K562 (cell line): ENCODE measurements at regions not wholly inside any gene's neighbourhood (a gene's known extent, or its start where the extent isn't known, plus 50 kb on each side); places are given as distances from the start of the nearest gene placed in this dataset.

ENCODE experiments used
- ATAC-seq: fragments of 200-7000 bp; cut with Tn5 transposase; 3 replicates; pipeline ENCODE4 v1.9.1; 2020; ENCODE audit warnings: moderate library complexity
- BruUV-seq: library from RNA; stranded (reverse); fragments of 400-500 nt; replicated peaks from 2 replicates; lab custom pipeline; 2021; lab: Mats Ljungman, UMichigan
- CTCF ChIA-PET: fragments of 300-600 bp; formaldehyde crosslinking; extraction: SDS; loops from one replicate; lab custom pipeline; 2021; ENCODE audit warnings: low intra/inter-chr PET ratio; lab: Yijun Ruan, JAX
- POLR2A ChIA-PET: fragments of 300-600, 350-650 bp; sonication (Branson Sonifier 250); formaldehyde crosslinking; extraction: SDS; loops from one replicate; lab custom pipeline; 2021; ENCODE audit warnings: antibody characterized with exemption, inconsistent platforms; lab: Yijun Ruan, JAX
- DNase-seq, 4 experiments: peaks; one replicate each; pipeline versions ENCODE4 v3.0.0 to v3.0.0-alpha.2; 2011 to 2018; ENCODE audit warnings: low spot score in 3 of 4, mixed read lengths in 3 of 4; ENCODE audit errors: extremely low read depth in 1 of 4
- FAIRE-seq: peaks from 2 replicates; lab custom pipeline; 2011; peaks lifted over from hg19 to GRCh38; lab: Jason Lieb, UNC
- H2AFZ ChIP-seq: 2 replicates; pipeline ENCODE4 v1.6.0; 2011; ENCODE audit warnings: low read depth, low read length, control low read depth, inconsistent platforms
- H3K27ac ChIP-seq: fragments of 200-600 bp; 3 replicates; pipeline ENCODE4 v1.8.0; 2011; ENCODE audit warnings: low read depth, mild to moderate bottlenecking, control low read depth, inconsistent platforms, low read length, moderate library complexity, mixed read lengths; ENCODE audit errors: extremely low read depth
- H3K27me3 ChIP-seq, 2 experiments: fragments of 300-600 bp in 1 of 2; 2 replicates in 1 of 2; 3 replicates in 1 of 2; pipeline versions ENCODE4 v1.6.0 to v1.8.0; 2011; ENCODE audit warnings: inconsistent platforms in 2 of 2, low read length in 2 of 2, mild to moderate bottlenecking in 1 of 2, mixed read lengths in 1 of 2, moderate library complexity in 1 of 2; ENCODE audit not compliant: control insufficient read depth in 2 of 2, insufficient read depth in 2 of 2
- H3K36me3 ChIP-seq: fragments of 300-600 bp; 3 replicates; pipeline ENCODE4 v1.8.0; 2011; ENCODE audit warnings: mild to moderate bottlenecking, low read length, inconsistent platforms; ENCODE audit not compliant: control insufficient read depth, insufficient read depth
- H3K4me1 ChIP-seq, 2 experiments: fragments of 200-600 bp in 1 of 2; replicated peaks in 1 of 2; 2 replicates in 1 of 2; 3 replicates in 1 of 2; pipeline versions ENCODE4 v1.5.1 to v1.8.0; 2011; ENCODE audit warnings: inconsistent platforms in 2 of 2, low read length in 2 of 2, mild to moderate bottlenecking in 1 of 2, mixed read lengths in 1 of 2, moderate library complexity in 1 of 2; ENCODE audit not compliant: control insufficient read depth in 2 of 2, insufficient read depth in 2 of 2
- H3K4me2 ChIP-seq: 2 replicates; pipeline ENCODE4 v1.6.1; 2011; ENCODE audit warnings: low read length, control low read depth, inconsistent platforms, mixed read lengths; ENCODE audit not compliant: insufficient read depth
- H3K4me3 ChIP-seq: fragments of 200-600 bp; sonication (generic), shearing (Covaris generic); 2 replicates; pipeline ENCODE4 v1.5.1; 2016; ENCODE audit warnings: control low read depth, inconsistent platforms
- H3K79me2 ChIP-seq: fragments of 200-600 bp; 3 replicates; pipeline ENCODE4 v1.8.0; 2011; ENCODE audit warnings: low read length, inconsistent platforms; ENCODE audit not compliant: control insufficient read depth, insufficient read depth
- H3K9ac ChIP-seq, 2 experiments: 2 replicates each; pipeline versions ENCODE4 v1.6.0 to v1.6.1; 2011; ENCODE audit warnings: low read depth in 2 of 2, low read length in 2 of 2, control low read depth in 1 of 2, inconsistent platforms in 1 of 2, mild to moderate bottlenecking in 1 of 2, mixed read lengths in 1 of 2; ENCODE audit not compliant: insufficient read depth in 1 of 2
- H3K9me1 ChIP-seq: one replicate; pipeline ENCODE4 v1.6.0; 2011; ENCODE audit warnings: inconsistent platforms, mild to moderate bottlenecking, low read length, moderate library complexity; ENCODE audit not compliant: control insufficient read depth, insufficient read depth
- H3K9me3 ChIP-seq: replicated peaks from 2 replicates; pipeline ENCODE4 v1.5.1; 2011; ENCODE audit warnings: low read depth, low read length, inconsistent platforms; ENCODE audit not compliant: control insufficient read depth, insufficient read depth
- H4K20me1 ChIP-seq: replicated peaks from 2 replicates; pipeline ENCODE4 v1.6.1; 2011; ENCODE audit warnings: low read length, inconsistent platforms, mixed read lengths; ENCODE audit not compliant: control insufficient read depth, insufficient read depth
- CCAR2 ChIP-seq: fragments of 200-400 bp; formaldehyde crosslinking; IDR thresholded peaks from 2 replicates; pipeline ENCODE4 v1.6.1; 2017; ENCODE audit warnings: mild to moderate bottlenecking, low read depth, low read length
- MEIS2 ChIP-seq: fragments of 450-650 bp; IDR thresholded peaks from 2 replicates; pipeline ENCODE4 v1.6.1; 2014; ENCODE audit warnings: mild to moderate bottlenecking; ENCODE audit not compliant: partially characterized antibody
- POLR2H ChIP-seq: IDR thresholded peaks from 2 replicates; pipeline ENCODE4 v1.6.1; 2016; ENCODE audit warnings: missing genetic modification characterization, low read depth, mild to moderate bottlenecking, control low read depth, missing compliant biosample characterization, moderate library complexity
- ZNF445 ChIP-seq: fragments of 250-450 bp; sonication (Bioruptor Pico); IDR thresholded peaks from 2 replicates; pipeline ENCODE4 v1.4.0; 2020; ENCODE audit warnings: low read depth, mild to moderate bottlenecking, moderate library complexity
- WGBS: fragments of 100-300 bp; shearing (Covaris generic); methylation state at CpG from one replicate; pipeline ENCODE4 v1.1.6; 2016; ENCODE audit warnings: low coverage, mixed read lengths; ENCODE audit not compliant: insufficient coverage; ENCODE audit errors: missing lambda C conversion rate; 5-methylcytosine and 5-hydroxymethylcytosine counted together
- in situ Hi-C: fragments of 300-500 bp; cut with MboI; formaldehyde crosslinking; loops from 4 replicates; pipeline ENCODE4 v1.15.0; 2018; ENCODE audit warnings: inconsistent platforms, mixed read lengths
- intact Hi-C: fragments of 100-400 bp; cut with micrococcal nuclease; formaldehyde crosslinking; loops from 2 replicates; pipeline ENCODE4 v1.14.2; 2022
- TF ChIP-seq, protein P1 (sequence below): fragments of 450-650 bp; formaldehyde crosslinking; conservative IDR thresholded peaks from 2 replicates; pipeline ENCODE4 v1.4.0; 2022; ENCODE audit warnings: mild to moderate bottlenecking, missing genetic modification characterization
- TF ChIP-seq, protein P2 (sequence below): fragments of 450-650 bp; formaldehyde crosslinking; IDR thresholded peaks from 2 replicates; pipeline ENCODE4 v1.4.0; 2022; ENCODE audit warnings: missing genetic modification characterization
- TF ChIP-seq, protein P3 (sequence below): fragments of 450-650 bp; formaldehyde crosslinking; IDR thresholded peaks from 2 replicates; pipeline ENCODE4 v1.4.0; 2022; ENCODE audit warnings: missing genetic modification characterization
- TF ChIP-seq, protein P4 (sequence below): fragments of 250-450 bp; sonication (Bioruptor Pico); IDR thresholded peaks from 2 replicates; pipeline ENCODE4 v1.4.0; 2020; ENCODE audit warnings: borderline replicate concordance
- TF ChIP-seq, protein P5 (sequence below): fragments of 450-650 bp; IDR thresholded peaks from 2 replicates; pipeline ENCODE4 v1.6.1; 2016
- TF ChIP-seq, protein P6 (sequence below): fragments of 450-650 bp; IDR thresholded peaks from 2 replicates; pipeline ENCODE4 v1.6.1; 2014; ENCODE audit warnings: low read depth, mild to moderate bottlenecking, moderate library complexity, borderline replicate concordance

DNA sequence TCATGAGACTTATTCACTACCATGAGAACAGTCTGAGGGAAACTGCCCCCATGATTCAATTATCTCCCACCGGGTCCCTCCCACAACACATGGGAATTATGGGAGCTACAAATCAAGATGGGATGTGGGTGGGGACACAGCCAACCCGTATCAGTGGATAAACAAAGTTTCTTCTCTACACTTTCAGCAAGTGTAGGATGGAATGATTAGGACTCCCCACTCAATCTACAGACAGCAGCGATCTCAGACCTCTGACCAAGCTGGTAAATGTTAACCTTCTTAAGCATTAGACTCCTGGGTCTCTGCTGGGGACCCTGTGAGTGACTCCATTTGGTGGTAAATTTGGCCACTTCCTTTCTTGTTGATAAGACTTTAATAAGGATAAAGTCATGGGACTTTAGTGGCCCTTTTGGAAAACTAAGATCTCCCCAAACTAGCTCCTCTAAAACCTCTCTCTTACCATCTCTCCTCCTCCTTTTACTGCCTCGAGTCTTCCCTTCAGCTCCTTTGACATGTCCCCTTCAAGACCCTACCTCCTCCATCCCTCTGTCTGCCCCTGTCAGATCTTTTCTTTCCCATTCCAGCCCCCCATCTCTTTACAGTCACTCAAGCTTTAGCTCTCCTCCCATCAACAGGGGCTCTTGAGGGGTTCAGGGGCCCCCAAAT lies 71.9 kb downstream of the MYL12B start:
- Histone ChIP-seq H2AFZ (peak overlapping the region; percentile 88), H3K4me3 (peak overlapping the region; percentile 1; the same call in 1 of the 2 replicates), H3K4me1 (no peaks in the 10 kb centered on the region; a peak in 2 of 5 replicates), H3K27me3 (no peaks in the 10 kb centered on the region), H3K9me3 (no peaks in the 10 kb centered on the region), H3K9me1 (no peaks in the 10 kb centered on the region), H4K20me1 (no peaks in the 10 kb centered on the region), H3K36me3 (no peaks in the 10 kb centered on the region), H3K79me2 (no peaks in the 10 kb centered on the region; the same call in 2 of the 3 replicates), H3K9ac (peak overlapping the region in 1 of 2 experiments; percentile 35; a peak in 1 of 4 replicates), H3K27ac (peak overlapping the region; percentile 52; the same call in 2 of the 3 replicates), H3K4me2 (peak overlapping the region; percentile 61)
- intact Hi-C loops: no loop called here
- peak; percentile 63 for ATAC-seq
- no TSS peak for BruUV-seq
- peak; percentile 72 for FAIRE-seq
- WGBS: 14% methylated on average over 4 of the region's 4 CpGs
- DNase-seq: peak in 1 of 4 experiments; percentile 45
- in situ Hi-C loops: no loop called here
- CTCF ChIA-PET: no interaction called here
- POLR2A ChIA-PET: interaction anchor here (0.5 to 1.0 kb wide), 5 partner anchors 11 to 52 kb away, joined by 3 read pairs; no protein-coding TSS in a partner anchor
- TF ChIP-seq, protein P1, sequence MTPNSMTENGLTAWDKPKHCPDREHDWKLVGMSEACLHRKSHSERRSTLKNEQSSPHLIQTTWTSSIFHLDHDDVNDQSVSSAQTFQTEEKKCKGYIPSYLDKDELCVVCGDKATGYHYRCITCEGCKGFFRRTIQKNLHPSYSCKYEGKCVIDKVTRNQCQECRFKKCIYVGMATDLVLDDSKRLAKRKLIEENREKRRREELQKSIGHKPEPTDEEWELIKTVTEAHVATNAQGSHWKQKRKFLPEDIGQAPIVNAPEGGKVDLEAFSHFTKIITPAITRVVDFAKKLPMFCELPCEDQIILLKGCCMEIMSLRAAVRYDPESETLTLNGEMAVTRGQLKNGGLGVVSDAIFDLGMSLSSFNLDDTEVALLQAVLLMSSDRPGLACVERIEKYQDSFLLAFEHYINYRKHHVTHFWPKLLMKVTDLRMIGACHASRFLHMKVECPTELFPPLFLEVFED: 0 out of 2 replicates have a peak, but pooled peaks have one; percentile 54
- TF ChIP-seq CCAR2: no peak
- peak; percentile 61; the same call in 1 of the 2 replicates for TF ChIP-seq ZNF445
- peak; percentile 61; the same call in 1 of the 2 replicates for TF ChIP-seq POLR2H
- peak; percentile 23 for TF ChIP-seq MEIS2
- TF ChIP-seq, protein P2, sequence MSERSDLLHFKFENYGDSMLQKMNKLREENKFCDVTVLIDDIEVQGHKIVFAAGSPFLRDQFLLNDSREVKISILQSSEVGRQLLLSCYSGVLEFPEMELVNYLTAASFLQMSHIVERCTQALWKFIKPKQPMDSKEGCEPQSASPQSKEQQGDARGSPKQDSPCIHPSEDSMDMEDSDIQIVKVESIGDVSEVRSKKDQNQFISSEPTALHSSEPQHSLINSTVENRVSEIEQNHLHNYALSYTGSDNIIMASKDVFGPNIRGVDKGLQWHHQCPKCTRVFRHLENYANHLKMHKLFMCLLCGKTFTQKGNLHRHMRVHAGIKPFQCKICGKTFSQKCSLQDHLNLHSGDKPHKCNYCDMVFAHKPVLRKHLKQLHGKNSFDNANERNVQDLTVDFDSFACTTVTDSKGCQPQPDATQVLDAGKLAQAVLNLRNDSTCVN (CRISPR knock-in tag): 0 out of 2 replicates have a peak, but pooled peaks have one; percentile 14
- TF ChIP-seq, protein P3, sequence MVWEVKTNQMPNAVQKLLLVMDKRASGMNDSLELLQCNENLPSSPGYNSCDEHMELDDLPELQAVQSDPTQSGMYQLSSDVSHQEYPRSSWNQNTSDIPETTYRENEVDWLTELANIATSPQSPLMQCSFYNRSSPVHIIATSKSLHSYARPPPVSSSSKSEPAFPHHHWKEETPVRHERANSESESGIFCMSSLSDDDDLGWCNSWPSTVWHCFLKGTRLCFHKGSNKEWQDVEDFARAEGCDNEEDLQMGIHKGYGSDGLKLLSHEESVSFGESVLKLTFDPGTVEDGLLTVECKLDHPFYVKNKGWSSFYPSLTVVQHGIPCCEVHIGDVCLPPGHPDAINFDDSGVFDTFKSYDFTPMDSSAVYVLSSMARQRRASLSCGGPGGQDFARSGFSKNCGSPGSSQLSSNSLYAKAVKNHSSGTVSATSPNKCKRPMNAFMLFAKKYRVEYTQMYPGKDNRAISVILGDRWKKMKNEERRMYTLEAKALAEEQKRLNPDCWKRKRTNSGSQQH (CRISPR knock-in tag): 0 out of 2 replicates have a peak, but pooled peaks have one; percentile 31
- TF ChIP-seq, protein P4, sequence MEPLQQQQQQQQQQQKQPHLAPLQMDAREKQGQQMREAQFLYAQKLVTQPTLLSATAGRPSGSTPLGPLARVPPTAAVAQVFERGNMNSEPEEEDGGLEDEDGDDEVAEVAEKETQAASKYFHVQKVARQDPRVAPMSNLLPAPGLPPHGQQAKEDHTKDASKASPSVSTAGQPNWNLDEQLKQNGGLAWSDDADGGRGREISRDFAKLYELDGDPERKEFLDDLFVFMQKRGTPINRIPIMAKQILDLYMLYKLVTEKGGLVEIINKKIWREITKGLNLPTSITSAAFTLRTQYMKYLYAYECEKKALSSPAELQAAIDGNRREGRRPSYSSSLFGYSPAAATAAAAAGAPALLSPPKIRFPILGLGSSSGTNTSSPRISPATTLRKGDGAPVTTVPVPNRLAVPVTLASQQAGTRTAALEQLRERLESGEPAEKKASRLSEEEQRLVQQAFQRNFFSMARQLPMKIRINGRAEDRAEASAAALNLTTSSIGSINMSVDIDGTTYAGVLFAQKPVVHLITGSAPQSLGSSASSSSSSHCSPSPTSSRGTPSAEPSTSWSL: no peak
- TF ChIP-seq, protein P5, sequence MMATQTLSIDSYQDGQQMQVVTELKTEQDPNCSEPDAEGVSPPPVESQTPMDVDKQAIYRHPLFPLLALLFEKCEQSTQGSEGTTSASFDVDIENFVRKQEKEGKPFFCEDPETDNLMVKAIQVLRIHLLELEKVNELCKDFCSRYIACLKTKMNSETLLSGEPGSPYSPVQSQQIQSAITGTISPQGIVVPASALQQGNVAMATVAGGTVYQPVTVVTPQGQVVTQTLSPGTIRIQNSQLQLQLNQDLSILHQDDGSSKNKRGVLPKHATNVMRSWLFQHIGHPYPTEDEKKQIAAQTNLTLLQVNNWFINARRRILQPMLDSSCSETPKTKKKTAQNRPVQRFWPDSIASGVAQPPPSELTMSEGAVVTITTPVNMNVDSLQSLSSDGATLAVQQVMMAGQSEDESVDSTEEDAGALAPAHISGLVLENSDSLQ: 0 out of 2 replicates have a peak, but pooled peaks have one; percentile 31
- TF ChIP-seq, protein P6, sequence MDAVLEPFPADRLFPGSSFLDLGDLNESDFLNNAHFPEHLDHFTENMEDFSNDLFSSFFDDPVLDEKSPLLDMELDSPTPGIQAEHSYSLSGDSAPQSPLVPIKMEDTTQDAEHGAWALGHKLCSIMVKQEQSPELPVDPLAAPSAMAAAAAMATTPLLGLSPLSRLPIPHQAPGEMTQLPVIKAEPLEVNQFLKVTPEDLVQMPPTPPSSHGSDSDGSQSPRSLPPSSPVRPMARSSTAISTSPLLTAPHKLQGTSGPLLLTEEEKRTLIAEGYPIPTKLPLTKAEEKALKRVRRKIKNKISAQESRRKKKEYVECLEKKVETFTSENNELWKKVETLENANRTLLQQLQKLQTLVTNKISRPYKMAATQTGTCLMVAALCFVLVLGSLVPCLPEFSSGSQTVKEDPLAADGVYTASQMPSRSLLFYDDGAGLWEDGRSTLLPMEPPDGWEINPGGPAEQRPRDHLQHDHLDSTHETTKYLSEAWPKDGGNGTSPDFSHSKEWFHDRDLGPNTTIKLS: peak; percentile 1; the same call in 1 of the 2 replicates
